ENCODE measurements at regions not wholly inside any gene's neighbourhood (a gene's known extent, or its start where the extent isn't known, plus 50 kb on each side); places are given as distances from the start of the nearest gene placed in this dataset.

DNA sequence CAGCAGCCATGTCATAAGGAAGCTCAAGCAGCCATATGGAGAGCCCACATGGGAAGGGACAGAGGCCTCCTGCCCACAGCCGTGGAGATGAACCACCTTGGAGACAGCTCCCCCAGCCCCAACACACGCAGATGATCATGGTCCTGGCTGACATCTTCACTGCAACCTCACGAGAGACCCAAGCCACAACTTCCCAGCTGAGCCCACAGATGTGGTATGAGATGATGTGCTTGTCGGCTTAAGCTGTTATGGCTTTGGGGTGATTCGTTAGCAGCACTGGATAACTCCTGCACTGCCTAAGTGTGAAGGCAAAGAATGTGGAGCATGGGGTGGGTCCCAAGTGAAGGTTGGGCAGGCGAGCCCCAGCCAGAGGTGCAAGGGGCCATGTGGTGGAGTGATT lies 163.4 kb downstream of the ERCC6L2 start:
- peaks cover 0 to 7% of the 10 kb centered on the region in 2 donors for H3K36me3 ChIP-seq
- no peak overlapping the region for H3K4me3 ChIP-seq
- H3K9me3 ChIP-seq, result no peaks in the 10 kb centered on the region
- ATAC-seq (no peak), DNase-seq (no peak)
- H3K27me3 ChIP-seq, result no peaks in the 10 kb centered on the region
- H3K4me1 ChIP-seq, result no peaks in the 10 kb centered on the region
- no peak overlapping the region for H3K27ac ChIP-seq
- TF ChIP-seq, protein P1, sequence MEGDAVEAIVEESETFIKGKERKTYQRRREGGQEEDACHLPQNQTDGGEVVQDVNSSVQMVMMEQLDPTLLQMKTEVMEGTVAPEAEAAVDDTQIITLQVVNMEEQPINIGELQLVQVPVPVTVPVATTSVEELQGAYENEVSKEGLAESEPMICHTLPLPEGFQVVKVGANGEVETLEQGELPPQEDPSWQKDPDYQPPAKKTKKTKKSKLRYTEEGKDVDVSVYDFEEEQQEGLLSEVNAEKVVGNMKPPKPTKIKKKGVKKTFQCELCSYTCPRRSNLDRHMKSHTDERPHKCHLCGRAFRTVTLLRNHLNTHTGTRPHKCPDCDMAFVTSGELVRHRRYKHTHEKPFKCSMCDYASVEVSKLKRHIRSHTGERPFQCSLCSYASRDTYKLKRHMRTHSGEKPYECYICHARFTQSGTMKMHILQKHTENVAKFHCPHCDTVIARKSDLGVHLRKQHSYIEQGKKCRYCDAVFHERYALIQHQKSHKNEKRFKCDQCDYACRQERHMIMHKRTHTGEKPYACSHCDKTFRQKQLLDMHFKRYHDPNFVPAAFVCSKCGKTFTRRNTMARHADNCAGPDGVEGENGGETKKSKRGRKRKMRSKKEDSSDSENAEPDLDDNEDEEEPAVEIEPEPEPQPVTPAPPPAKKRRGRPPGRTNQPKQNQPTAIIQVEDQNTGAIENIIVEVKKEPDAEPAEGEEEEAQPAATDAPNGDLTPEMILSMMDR (IDR thresholded peaks at IDR 0.05 in 4 of 5, conservative IDR thresholded peaks at IDR 0.05 in 1 of 5), result no peak
- no peak for TF ChIP-seq POLR2A (IDR thresholded peaks at IDR 0.05)
- intact Hi-C loops (cut with DNase I; ENCODE audit: low total_unique reads) (no loop called here), in situ Hi-C loops (cut with MboI; ENCODE audit: low sequenced_read_pairs in 4 of 4) (no loop called here)

DNA sequence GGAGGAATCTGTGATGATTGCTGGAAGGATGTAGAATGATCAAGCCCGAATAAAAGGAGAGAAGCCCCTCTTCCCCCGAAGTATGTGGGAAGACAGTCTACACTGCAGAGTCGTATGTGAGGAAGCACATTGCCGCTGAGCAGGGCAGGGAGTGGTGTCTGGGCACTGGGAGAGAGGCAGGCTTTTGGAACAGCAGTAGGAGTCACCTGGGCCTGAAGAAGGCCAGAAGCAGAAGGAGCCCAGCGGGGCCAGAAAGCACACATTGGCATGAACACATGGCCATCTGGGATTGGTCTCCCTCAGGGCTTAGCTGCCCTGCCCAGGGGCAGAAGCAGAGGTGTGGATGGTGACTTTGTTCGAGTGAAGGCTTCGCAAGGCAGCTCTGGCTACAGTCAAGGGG lies 162.8 kb downstream of the ERCC6L2 start:
- H3K27me3 ChIP-seq, result no peaks in the 10 kb centered on the region
- in situ Hi-C loops (cut with MboI; ENCODE audit: low sequenced_read_pairs in 4 of 4) (no loop called here), intact Hi-C loops (cut with DNase I; ENCODE audit: low total_unique reads) (no loop called here)
- TF ChIP-seq, protein P1 (IDR thresholded peaks at IDR 0.05 in 4 of 5, conservative IDR thresholded peaks at IDR 0.05 in 1 of 5), result no peak
- no peak for TF ChIP-seq POLR2A (IDR thresholded peaks at IDR 0.05)
- DNase-seq, result no peak
- peaks cover 0 to 7% of the 10 kb centered on the region in 2 donors for H3K36me3 ChIP-seq
- no peak overlapping the region for H3K27ac ChIP-seq
- no peaks in the 10 kb centered on the region for H3K9me3 ChIP-seq
- no peaks in the 10 kb centered on the region for H3K4me1 ChIP-seq
- no peak overlapping the region for H3K4me3 ChIP-seq
- no peak for ATAC-seq

DNA sequence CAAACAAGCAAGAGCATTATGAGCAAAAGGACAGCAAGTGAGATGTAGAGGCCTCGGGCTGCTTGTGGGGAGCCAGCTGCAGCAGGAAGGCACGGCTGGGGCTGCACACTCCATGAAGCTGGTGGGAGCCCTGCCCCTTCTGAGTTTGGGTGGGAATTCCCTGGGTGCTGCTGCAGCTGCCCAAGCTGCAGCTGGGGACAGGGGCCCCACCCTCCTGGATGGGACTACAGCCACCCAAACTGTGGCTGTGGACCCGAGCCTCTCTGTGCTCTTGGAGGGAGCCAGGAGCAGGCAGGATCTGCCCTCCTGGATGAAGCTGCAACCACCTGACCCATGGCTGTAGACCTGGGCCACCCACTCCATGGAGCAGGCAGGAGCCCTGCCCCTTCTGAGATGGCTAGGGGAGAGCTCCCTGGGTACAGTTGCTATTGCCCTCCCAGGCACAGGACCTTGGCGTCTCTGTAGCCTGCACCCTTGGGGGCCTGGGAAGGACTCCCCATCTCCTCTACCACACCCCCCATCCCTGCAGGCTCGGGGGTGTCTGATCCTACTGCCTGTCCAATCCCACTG lies 159.1 kb downstream of the ERCC6L2 start:
- no peak for DNase-seq
- Histone ChIP-seq H3K4me1 (peaks cover 0 to 5% of the 10 kb centered on the region in 2 donors), H3K27me3 (no peaks in the 10 kb centered on the region), H3K9me3 (no peaks in the 10 kb centered on the region), H3K36me3 (peaks cover 0 to 7% of the 10 kb centered on the region in 2 donors), H3K27ac (no peak overlapping the region), H3K4me3 (no peak overlapping the region)
- no peak for ATAC-seq
- no peak for TF ChIP-seq POLR2A (IDR thresholded peaks at IDR 0.05)
- TF ChIP-seq, protein P1 (IDR thresholded peaks at IDR 0.05 in 4 of 5, conservative IDR thresholded peaks at IDR 0.05 in 1 of 5), result no peak
- intact Hi-C loops (cut with DNase I; ENCODE audit: low total_unique reads), result no loop called here
- in situ Hi-C loops (cut with MboI; ENCODE audit: low sequenced_read_pairs in 4 of 4), result no loop called here

DNA sequence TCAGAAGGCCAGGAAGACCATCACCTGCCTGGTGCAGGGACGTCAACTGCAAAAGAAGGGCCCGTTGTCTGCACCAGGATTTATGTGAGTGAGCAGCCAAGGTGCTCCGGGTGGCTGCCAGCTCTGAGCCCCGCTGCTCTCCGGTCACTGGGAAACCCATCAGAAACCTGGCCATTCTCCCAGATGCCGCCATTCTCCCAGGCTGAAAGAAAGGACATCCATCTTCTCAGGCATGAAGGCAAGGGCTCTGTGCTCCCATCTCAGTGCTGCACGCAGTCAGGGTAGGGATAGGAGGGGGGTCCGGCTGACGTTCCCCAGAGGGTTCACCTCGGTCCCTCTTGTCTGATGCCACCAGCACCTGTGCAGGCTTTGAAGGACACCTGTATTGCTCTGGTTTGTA lies 158.4 kb downstream of the ERCC6L2 start:
- intact Hi-C loops (cut with DNase I; ENCODE audit: low total_unique reads), result no loop called here
- in situ Hi-C loops (cut with MboI; ENCODE audit: low sequenced_read_pairs in 4 of 4), result no loop called here
- H3K36me3 ChIP-seq, result peaks cover 0 to 6% of the 10 kb centered on the region in 2 donors
- H3K9me3 ChIP-seq, result no peaks in the 10 kb centered on the region
- ATAC-seq (no peak), DNase-seq (no peak)
- no peak for TF ChIP-seq POLR2A (IDR thresholded peaks at IDR 0.05)
- TF ChIP-seq, protein P1 (IDR thresholded peaks at IDR 0.05 in 4 of 5, conservative IDR thresholded peaks at IDR 0.05 in 1 of 5), result no peak
- no peaks in the 10 kb centered on the region for H3K27me3 ChIP-seq
- H3K4me1 ChIP-seq, result peaks cover 0 to 5% of the 10 kb centered on the region in 2 donors
- no peak overlapping the region for H3K27ac ChIP-seq
- H3K4me3 ChIP-seq, result no peak overlapping the region

Measured in gastrocnemius medialis (tissue), 4 donors.